ENCODE measurements at regions not wholly inside any gene's neighbourhood (a gene's known extent, or its start where the extent isn't known, plus 50 kb on each side); places are given as distances from the start of the nearest gene placed in this dataset.
"Not testable (repeated sequence)": the region's sequence is repeated elsewhere in the genome, so short reads cannot be mapped to it uniquely, and the experiment has no call there.

GRCh38 chr4:83734576-83734975, 198.7 kb downstream of the GPAT3 start:
- DNase-seq (ENCODE audit: low read depth in 3 of 3, low spot score in 2 of 3) = no peak

- no peak for DNase-seq (ENCODE audit: low read depth in 3 of 3, low spot score in 2 of 3)
Measured at GRCh38 chr4:83732114-83732635, 196.3 kb downstream of the GPAT3 start.

GRCh38 chr4:83731609-83732008, 195.7 kb downstream of the GPAT3 start:
- no peak for DNase-seq (ENCODE audit: low read depth in 3 of 3, low spot score in 2 of 3)

GRCh38 chr4:83730958-83731357, 195.1 kb downstream of the GPAT3 start:
- DNase-seq (ENCODE audit: low read depth in 3 of 3, low spot score in 2 of 3) = not testable (repeated sequence)

- DNase-seq (ENCODE audit: low read depth in 3 of 3, low spot score in 2 of 3) = no peak
Measured at GRCh38 chr4:83728191-83728590, 192.3 kb downstream of the GPAT3 start.

- DNase-seq (ENCODE audit: low read depth in 3 of 3, low spot score in 2 of 3) = no peak
Measured at GRCh38 chr4:83725336-83726085, 189.6 kb downstream of the GPAT3 start.

- no peak for DNase-seq (ENCODE audit: low read depth in 3 of 3, low spot score in 2 of 3)
Measured at GRCh38 chr4:83724485-83725335, 188.8 kb downstream of the GPAT3 start.

GRCh38 chr4:83723609-83724008, 187.7 kb downstream of the GPAT3 start:
- no peak for DNase-seq (ENCODE audit: low read depth in 3 of 3, low spot score in 2 of 3)

- no peak for DNase-seq (ENCODE audit: low read depth in 3 of 3, low spot score in 2 of 3)
Measured at GRCh38 chr4:83722730-83723269, 186.9 kb downstream of the GPAT3 start.

- no peak for DNase-seq (ENCODE audit: low read depth in 3 of 3, low spot score in 2 of 3)
Measured at GRCh38 chr4:83716874-83717273, 181.0 kb downstream of the GPAT3 start.

GRCh38 chr4:83712890-83713289, 177.0 kb downstream of the GPAT3 start:
- DNase-seq (ENCODE audit: low read depth in 3 of 3, low spot score in 2 of 3) = no peak

- no peak for DNase-seq (ENCODE audit: low read depth in 3 of 3, low spot score in 2 of 3)
Measured at GRCh38 chr4:83709627-83710026, 173.7 kb downstream of the GPAT3 start.

GRCh38 chr4:83708500-83709175, 172.7 kb downstream of the GPAT3 start:
- DNase-seq (ENCODE audit: low read depth in 3 of 3, low spot score in 2 of 3) = no peak

GRCh38 chr4:83704786-83705185, 168.9 kb downstream of the GPAT3 start:
- no peak for DNase-seq (ENCODE audit: low read depth in 3 of 3, low spot score in 2 of 3)

GRCh38 chr4:83703752-83704151, 167.8 kb downstream of the GPAT3 start:
- DNase-seq (ENCODE audit: low read depth in 3 of 3, low spot score in 2 of 3) = no peak

- DNase-seq (ENCODE audit: low read depth in 3 of 3, low spot score in 2 of 3) = no peak
Measured at GRCh38 chr4:83701041-83701440, 165.1 kb downstream of the GPAT3 start.

GRCh38 chr4:83699358-83699757, 163.4 kb downstream of the GPAT3 start:
- no peak for DNase-seq (ENCODE audit: low read depth in 3 of 3, low spot score in 2 of 3)

GRCh38 chr4:83692028-83692427, 156.1 kb downstream of the GPAT3 start:
- no peak for DNase-seq (ENCODE audit: low read depth in 3 of 3, low spot score in 2 of 3)

GRCh38 chr4:83686166-83686565, 150.3 kb downstream of the GPAT3 start:
- no peak for DNase-seq (ENCODE audit: low read depth in 3 of 3, low spot score in 2 of 3)

- DNase-seq (ENCODE audit: low read depth in 3 of 3, low spot score in 2 of 3) = no peak
Measured at GRCh38 chr4:83679692-83680091, 143.8 kb downstream of the GPAT3 start.

GRCh38 chr4:83679254-83679653, 143.3 kb downstream of the GPAT3 start:
- no peak for DNase-seq (ENCODE audit: low read depth in 3 of 3, low spot score in 2 of 3)
